HG02642 (cell line): ENCODE measurements at regions not wholly inside any gene's neighbourhood (a gene's known extent, or its start where the extent isn't known, plus 50 kb on each side); places are given as distances from the start of the nearest gene placed in this dataset.

Experiments used
- ATAC-seq: cut with Tn5 transposase; IDR thresholded peaks from one replicate; pipeline ENCODE4 v1.9.1; 2021; ENCODE audit warnings: mild to moderate bottlenecking; ENCODE audit not compliant: unreplicated experiment, poor library complexity

GRCh38 chr5:71982717-71983395, 124.4 kb upstream of the MAP1B start:
- no peak for ATAC-seq

DNA sequence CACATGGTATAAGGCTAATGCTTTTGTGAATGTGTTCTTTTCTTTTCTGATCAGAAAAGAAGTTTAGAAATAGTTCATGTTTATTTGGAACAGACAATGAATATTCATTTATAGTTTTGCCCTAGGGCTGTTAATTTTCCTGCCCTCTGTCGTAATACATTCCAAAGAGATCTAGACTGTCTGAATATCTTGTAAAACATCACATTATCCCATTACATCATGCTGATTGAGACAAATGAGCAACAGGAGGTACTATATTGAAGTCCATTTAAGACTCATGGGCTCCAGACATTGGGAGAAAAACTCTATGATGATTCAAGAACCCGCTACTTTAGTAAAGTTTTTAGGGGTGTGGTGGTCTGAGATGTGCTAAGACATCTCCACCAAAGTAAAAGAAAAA, 121.2 kb upstream of the MAP1B start:
- ATAC-seq = no peak

DNA sequence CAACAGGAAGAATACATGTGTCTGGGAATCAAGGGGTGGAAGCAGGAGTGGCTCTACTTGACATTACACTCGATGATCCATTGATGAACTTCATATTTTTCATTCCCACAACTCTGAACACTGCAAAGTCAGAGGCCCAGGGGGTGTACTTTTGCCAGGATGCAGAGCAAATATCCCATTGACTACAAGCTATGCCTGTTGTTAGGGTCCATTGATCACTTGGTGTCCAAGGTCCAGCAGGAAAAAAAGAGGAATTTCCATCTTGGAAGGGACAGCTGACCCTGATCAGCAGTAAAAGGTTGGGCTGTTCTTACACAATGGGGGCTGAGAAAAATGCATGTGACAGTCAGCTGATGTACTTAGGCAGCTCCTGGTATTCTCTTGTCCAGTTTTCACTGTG, 118.5 kb upstream of the MAP1B start:
- ATAC-seq = no peak

DNA sequence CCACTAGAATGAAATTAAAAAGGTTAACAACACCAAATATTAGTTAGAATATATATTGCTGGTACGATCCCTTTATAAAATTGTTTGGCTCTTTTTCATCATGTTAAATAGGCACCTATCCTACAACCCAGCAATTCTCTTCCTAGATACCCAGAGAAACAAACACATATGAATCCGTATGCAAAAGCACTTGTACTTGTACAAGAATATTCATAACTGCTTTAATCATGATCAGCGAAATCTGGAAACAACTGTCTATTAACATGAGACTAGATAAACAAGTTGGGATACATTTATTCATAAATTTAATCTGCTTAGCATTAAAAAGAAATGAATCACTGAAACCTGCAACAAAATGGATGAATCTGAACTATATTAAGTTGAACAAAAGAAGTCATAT, 113.7 kb upstream of the MAP1B start:
- no peak for ATAC-seq

- no peak for ATAC-seq
Observed at GRCh38 chr5:71996789-71997188, 110.5 kb upstream of the MAP1B start.

DNA sequence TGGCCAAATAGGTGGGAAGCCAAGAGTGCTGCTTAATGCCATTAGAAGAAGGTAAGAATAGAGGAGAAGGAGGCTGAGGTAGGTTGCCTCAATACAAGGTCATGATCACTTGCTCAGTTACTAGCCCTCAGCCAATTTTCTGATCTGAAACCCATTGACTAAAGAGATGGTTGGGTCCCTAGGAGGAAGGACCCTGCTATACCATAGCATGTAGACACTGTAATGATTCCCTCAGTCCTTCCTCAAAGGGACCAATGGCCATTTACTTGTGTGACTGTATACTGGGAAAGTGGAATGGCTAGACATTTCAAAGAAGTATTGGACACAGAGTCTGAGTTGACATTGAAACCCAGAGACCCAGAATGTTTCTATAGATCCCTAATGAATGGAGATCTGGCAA, 108.5 kb upstream of the MAP1B start:
- ATAC-seq = no peak

- no peak for ATAC-seq
Observed at GRCh38 chr5:72000707-72001106, 106.6 kb upstream of the MAP1B start.

- ATAC-seq = no peak
Observed at GRCh38 chr5:72005671-72006070, 101.6 kb upstream of the MAP1B start.

- ATAC-seq = no peak
Observed at GRCh38 chr5:72006361-72006760, 100.9 kb upstream of the MAP1B start.

DNA sequence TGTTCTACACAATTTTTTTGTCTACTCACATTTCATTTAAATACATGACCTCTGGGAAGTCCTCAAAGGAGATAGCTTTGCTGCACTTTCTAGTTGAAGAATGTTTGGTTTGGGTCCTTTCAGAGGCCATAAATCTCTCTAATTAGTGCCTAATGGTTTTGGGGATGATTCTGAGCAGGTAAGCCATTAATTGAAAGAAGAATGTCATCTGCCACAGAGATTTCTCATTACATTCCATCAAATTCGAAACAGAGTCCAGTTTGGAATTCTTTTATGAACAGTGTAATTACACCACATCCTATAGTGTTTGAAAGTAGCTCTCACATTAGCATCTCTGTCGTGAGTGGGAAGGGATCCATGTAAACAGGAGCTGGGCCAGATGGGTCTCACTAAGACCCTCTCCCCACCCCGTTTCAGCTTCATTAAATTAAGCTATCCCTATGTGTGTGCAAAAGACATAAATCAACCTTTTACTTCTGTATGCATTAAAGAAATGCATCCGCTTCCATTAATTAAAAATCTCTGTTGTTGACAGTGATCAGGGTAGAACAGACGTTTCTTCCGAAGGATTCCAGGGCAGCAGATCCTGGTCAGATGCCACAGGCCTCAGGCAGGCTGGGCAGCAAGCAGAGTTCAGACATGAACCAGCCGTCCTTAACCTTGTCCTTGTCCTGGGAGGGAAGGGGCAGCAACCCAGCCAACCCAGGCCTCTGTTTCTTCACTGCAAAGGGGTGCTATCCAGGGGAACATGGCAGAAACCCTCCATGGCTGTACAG, 99.8 kb upstream of the MAP1B start:
- no peak for ATAC-seq

- no peak for ATAC-seq
Observed at GRCh38 chr5:72009280-72009679, 98.0 kb upstream of the MAP1B start.

GRCh38 chr5:72010430-72010829, 96.8 kb upstream of the MAP1B start:
- ATAC-seq = no peak

- ATAC-seq = no peak
Observed at GRCh38 chr5:72012906-72013305, 94.4 kb upstream of the MAP1B start.

DNA sequence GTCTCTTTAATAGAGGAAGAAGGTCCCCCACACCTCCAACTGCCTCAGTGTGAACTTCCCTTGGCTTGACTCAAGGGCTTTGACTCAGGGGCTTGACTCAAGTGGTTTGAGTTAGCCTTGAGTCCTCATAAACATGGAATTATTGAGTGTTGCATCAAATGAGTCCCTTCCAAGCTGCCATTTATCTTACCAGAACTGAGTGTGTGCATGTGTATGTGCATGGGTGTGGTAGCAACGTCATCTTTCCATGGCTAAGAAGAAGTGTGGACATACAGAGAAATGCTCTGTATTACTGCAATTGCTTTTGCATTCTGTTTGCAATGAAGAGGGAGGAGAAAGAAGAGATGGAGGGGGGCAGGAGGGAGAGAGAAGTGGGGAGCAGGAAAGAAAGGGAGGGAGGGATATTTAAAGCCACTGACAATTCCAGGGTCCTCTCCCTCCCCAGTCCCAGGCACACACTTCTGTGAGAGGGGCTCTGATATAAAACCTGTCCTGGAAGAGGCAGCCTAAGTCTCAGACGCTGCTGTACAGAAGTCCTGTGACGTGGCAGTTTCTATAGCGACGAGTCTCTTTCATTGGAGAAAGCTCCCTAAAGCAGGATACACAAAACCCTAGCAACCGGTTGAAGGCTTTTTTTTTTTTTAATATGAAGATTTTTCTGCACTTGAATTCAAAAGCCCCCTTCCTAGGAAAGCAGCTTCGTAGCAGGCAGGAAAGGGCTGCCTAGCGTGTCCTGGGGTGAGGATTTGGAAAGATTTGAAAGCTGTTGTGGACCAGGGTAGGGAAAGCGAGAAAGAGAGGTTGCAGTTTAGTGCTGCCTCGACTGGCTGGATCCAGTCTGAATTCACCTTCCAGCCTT, 93.3 kb upstream of the MAP1B start:
- ATAC-seq = no peak

GRCh38 chr5:72015103-72015548, 92.1 kb upstream of the MAP1B start:
- no peak for ATAC-seq

DNA sequence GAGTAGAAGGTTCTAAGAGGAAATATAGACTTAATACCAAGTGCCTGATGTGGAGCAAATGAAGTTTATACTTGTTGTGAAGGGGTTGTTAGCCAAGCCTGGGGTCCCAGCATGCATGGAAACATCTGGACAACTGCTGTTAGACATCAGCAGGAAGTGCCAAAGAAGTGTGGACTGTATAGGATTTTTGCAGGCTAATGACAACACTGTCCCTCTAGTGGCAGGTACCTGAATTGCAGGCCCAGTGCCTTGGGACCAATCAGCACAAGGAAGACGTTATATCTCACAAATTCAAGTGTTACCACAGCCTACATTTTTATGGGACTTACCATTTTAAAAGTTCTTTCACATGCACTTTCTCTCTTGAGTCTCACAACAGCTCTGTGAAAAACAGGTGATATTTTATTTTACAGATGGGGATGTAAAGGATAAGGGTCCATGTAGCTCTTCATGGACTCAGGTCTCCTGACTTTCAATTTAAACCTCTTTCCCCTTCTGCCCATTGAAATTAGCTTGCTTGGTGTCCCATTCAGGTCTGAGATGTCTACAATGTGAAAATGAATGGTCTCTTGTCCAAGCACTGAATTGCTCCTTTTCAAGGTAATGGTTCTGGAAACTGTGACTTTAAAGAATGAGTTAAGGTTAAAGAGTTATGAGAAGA, 89.0 kb upstream of the MAP1B start:
- ATAC-seq = peak; percentile 61

GRCh38 chr5:72020161-72020983, 86.9 kb upstream of the MAP1B start:
- no peak for ATAC-seq

DNA sequence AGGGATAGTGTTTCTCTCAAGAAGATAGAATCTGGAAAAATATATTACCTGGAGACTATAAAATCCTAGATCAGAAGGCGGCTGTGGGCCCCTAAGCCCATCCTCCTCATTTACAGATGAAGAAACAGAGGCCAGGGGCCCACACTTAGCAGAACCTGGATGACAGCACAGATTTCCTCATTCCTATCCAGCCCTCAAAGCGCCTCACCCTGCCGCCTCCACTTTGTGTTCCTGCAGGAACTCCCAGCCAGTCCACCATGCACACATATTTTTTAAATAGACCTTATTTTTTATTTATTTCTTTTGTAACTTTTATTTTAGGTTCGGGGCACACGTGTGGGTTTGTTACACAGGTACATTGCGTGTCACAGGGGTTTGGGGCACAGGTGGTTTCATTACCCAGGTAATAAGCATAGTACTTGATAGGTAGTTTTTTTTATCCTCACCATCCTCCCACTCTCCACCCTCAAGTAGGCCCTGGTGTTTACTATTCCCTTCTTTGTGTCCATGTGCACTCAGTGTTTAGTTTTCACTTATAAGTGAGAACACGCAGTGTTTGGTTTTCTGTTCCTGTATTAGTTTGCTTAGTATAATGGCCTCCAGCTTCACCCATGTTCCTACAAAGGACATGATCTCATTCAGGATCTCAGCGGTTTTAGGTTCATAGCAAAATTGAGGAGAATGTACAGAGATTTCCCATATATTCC, 85.5 kb upstream of the MAP1B start:
- ATAC-seq = no peak

- no peak for ATAC-seq
Observed at GRCh38 chr5:72028382-72028781, 78.9 kb upstream of the MAP1B start.
